NAMALWA (cell line): ENCODE measurements at regions not wholly inside any gene's neighbourhood (a gene's known extent, or its start where the extent isn't known, plus 50 kb on each side); places are given as distances from the start of the nearest gene placed in this dataset.

ENCODE experiments used
- DNase-seq: peaks from one replicate; pipeline ENCODE4 v3.0.0-alpha.2; 2015; ENCODE audit warnings: low spot score

DNA sequence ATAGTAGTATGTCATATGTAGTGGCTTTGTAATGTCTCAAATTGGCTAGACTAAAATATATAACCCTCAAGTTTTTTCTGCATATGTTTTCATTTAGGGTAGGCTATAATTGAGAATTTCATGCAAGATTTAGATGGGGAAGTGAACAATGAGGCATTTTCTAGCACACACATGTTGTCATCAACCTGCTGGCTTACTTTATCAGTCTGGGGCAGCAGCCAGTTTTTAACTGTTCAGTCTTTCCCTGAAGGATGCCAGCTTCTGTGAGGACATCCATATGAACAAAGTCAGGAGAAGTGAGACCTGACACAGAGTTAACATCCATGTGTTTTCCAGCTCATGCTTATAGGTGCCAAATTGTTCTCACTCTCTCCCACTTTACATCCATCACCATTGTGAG is 74.7 kb upstream of the OLFM3 start:
- DNase-seq, result no peak

GRCh38 chr1:102050556-102050955 is 53.8 kb upstream of the OLFM3 start:
- no peak for DNase-seq

GRCh38 chr1:102047724-102048123 is 51.0 kb upstream of the OLFM3 start:
- no peak for DNase-seq
